ENCODE measurements at regions not wholly inside any gene's neighbourhood (a gene's known extent, or its start where the extent isn't known, plus 50 kb on each side); places are given as distances from the start of the nearest gene placed in this dataset.
A peak's percentile ranks its signal among the peaks of the same experiment; 100 is the strongest.
"Not testable (repeated sequence)": the region's sequence is repeated elsewhere in the genome, so short reads cannot be mapped to it uniquely, and the experiment has no call there.

DNA sequence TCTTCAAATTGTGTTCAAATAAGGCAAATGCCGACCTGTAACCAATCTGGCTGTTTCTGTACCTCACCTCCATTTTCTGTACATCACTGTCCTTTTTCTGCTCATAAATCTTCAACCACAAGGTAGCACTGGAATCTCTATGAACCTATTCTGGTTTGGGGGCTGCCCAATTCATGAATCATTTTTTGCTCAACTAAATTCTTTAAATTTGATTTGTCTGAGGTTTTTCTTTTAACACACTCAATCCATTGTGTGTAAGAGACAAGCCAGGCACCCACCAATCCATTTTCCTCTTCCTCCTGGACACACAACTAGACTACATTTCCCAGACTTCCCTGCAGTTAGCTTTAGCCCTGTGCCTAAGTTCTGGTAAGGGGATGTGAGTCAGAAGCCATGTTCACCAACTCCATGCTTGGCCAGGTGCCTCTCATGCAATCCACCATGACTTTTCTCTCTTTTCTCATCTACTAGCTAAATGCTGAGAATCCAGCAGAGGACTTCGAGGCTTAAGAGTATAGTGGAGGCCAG, 193.2 kb upstream of the KLF3 start:
- Histone ChIP-seq H3K9ac (ENCODE audit: insufficient read depth, low read depth, low read length) (no peak overlapping the region), H4K20me1 (ENCODE audit: insufficient read depth, low read length) (no peaks in the 10 kb centered on the region), H3K4me1 (ENCODE audit: insufficient read depth, low read length) (peaks cover 12% of the 10 kb centered on the region; the same call in 1 of the 2 replicates), H3K27me3 (ENCODE audit: control insufficient read depth in 1 of 2, insufficient read depth in 2 of 2, low read length in 2 of 2) (no peaks in the 10 kb centered on the region), H3K27ac (ENCODE audit: extremely low read length, insufficient read depth, low read length) (no peak overlapping the region), H2AFZ (ENCODE audit: low read length) (no peak overlapping the region), H3K4me2 (ENCODE audit: low read depth, low read length) (no peak overlapping the region), H3K9me3 (ENCODE audit: low read length) (peaks cover 16% of the 10 kb centered on the region), H3K79me2 (ENCODE audit: insufficient read depth, low read length) (no peaks in the 10 kb centered on the region), H3K4me3 (replicated peaks in 1 of 3; ENCODE audit: insufficient read depth in 1 of 3, low read depth in 2 of 3, low read length in 3 of 3) (no peak overlapping the region), H3K36me3 (replicated peaks in 1 of 2; ENCODE audit: control insufficient read depth in 1 of 2, insufficient read depth in 2 of 2, low read length in 2 of 2) (no peaks in the 10 kb centered on the region)
- intact Hi-C loops (cut with micrococcal nuclease; ENCODE audit: unreplicated experiment) (no loop called here), in situ Hi-C loops (cut with HindIII; ENCODE audit: extremely low pct_ligation_motif_present, low pct_unique_long_range_greater_than_20kb) (no loop called here)
- POLR2A ChIA-PET = no interaction called here
- no peak for FAIRE-seq
- no peak for DNase-seq (ENCODE audit: low spot score)
- 71% methylated on average over 2 of the region's 2 CpGs for WGBS (ENCODE audit: low lambda C conversion rate)
- CTCF ChIA-PET (ENCODE audit: low intra/inter-chr PET ratio, low total read pairs) = no interaction called here
- BruUV-seq (replicated peaks) = no TSS peak
- TF ChIP-seq THAP11 (CRISPR knock-in tag; IDR thresholded peaks at IDR 0.05) (peak; percentile 70), ZNF879 (CRISPR knock-in tag; IDR thresholded peaks at IDR 0.05) (no peak), GLI4 (CRISPR knock-in tag; IDR thresholded peaks at IDR 0.05; ENCODE audit: borderline replicate concordance) (no peak)
- TF ChIP-seq, protein P1, sequence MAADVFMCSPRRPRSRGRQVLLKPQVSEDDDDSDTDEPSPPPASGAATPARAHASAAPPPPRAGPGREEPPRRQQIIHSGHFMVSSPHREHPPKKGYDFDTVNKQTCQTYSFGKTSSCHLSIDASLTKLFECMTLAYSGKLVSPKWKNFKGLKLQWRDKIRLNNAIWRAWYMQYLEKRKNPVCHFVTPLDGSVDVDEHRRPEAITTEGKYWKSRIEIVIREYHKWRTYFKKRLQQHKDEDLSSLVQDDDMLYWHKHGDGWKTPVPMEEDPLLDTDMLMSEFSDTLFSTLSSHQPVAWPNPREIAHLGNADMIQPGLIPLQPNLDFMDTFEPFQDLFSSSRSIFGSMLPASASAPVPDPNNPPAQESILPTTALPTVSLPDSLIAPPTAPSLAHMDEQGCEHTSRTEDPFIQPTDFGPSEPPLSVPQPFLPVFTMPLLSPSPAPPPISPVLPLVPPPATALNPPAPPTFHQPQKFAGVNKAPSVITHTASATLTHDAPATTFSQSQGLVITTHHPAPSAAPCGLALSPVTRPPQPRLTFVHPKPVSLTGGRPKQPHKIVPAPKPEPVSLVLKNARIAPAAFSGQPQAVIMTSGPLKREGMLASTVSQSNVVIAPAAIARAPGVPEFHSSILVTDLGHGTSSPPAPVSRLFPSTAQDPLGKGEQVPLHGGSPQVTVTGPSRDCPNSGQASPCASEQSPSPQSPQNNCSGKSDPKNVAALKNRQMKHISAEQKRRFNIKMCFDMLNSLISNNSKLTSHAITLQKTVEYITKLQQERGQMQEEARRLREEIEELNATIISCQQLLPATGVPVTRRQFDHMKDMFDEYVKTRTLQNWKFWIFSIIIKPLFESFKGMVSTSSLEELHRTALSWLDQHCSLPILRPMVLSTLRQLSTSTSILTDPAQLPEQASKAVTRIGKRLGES (CRISPR knock-in tag; IDR thresholded peaks at IDR 0.05; ENCODE audit: borderline replicate concordance) = no peak
- no peak for ATAC-seq

GRCh38 chr4:38482696-38483095, 181.3 kb upstream of the KLF3 start:
- BruUV-seq (replicated peaks) = no TSS peak
- intact Hi-C loops (cut with micrococcal nuclease; ENCODE audit: unreplicated experiment) (no loop called here), in situ Hi-C loops (cut with HindIII; ENCODE audit: extremely low pct_ligation_motif_present, low pct_unique_long_range_greater_than_20kb) (no loop called here)
- ChIA-PET CTCF (ENCODE audit: low intra/inter-chr PET ratio, low total read pairs) (no interaction called here), POLR2A (no interaction called here)
- FAIRE-seq (no peak), ATAC-seq (no peak), DNase-seq (ENCODE audit: low spot score) (no peak)
- TF ChIP-seq RFX3 (CRISPR knock-in tag; IDR thresholded peaks at IDR 0.05) = no peak
- peak; percentile 48 for TF ChIP-seq ATF7 (IDR thresholded peaks at IDR 0.05)
- no peak for TF ChIP-seq ATF7 (CRISPR knock-in tag; IDR thresholded peaks at IDR 0.05)
- no peak overlapping the region for H3K27ac ChIP-seq (ENCODE audit: extremely low read length, insufficient read depth, low read length)
- H3K4me3 ChIP-seq (replicated peaks in 1 of 3; ENCODE audit: insufficient read depth in 1 of 3, low read depth in 2 of 3, low read length in 3 of 3) = no peak overlapping the region
- H4K20me1 ChIP-seq (ENCODE audit: insufficient read depth, low read length) = no peaks in the 10 kb centered on the region
- H3K36me3 ChIP-seq (replicated peaks in 1 of 2; ENCODE audit: control insufficient read depth in 1 of 2, insufficient read depth in 2 of 2, low read length in 2 of 2) = no peaks in the 10 kb centered on the region
- 93% methylated on average over 1 of the region's 1 CpG for WGBS (ENCODE audit: low lambda C conversion rate)
- H3K4me1 ChIP-seq (ENCODE audit: insufficient read depth, low read length) = no peaks in the 10 kb centered on the region
- H3K9ac ChIP-seq (ENCODE audit: insufficient read depth, low read depth, low read length) = no peak overlapping the region
- no peak overlapping the region for H3K4me2 ChIP-seq (ENCODE audit: low read depth, low read length)
- no peak overlapping the region for H2AFZ ChIP-seq (ENCODE audit: low read length)
- H3K79me2 ChIP-seq (ENCODE audit: insufficient read depth, low read length) = no peaks in the 10 kb centered on the region
- H3K9me3 ChIP-seq (ENCODE audit: low read length) = no peaks in the 10 kb centered on the region
- no peaks in the 10 kb centered on the region for H3K27me3 ChIP-seq (ENCODE audit: control insufficient read depth in 1 of 2, insufficient read depth in 2 of 2, low read length in 2 of 2)

DNA sequence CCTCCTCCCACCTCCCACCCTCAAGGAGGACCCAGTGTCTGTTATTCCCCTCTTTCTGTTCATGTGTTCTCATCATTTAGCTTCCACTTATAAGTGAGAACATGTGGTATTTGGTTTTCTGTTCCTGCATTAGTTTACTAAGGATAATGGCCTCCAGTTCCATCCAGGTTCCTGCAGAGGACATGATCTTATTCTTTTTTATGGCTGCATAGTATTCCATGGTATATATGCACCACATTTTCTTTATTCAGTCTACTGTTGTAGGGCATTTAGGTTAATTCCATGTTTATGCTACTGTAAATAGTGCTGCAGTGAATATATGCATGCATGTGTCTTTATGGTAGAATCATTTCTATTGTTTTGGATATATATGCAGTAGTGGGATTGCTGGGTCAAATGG, 180.4 kb upstream of the KLF3 start:
- H3K27ac ChIP-seq (ENCODE audit: extremely low read length, insufficient read depth, low read length); POLR2A ChIA-PET; H2AFZ ChIP-seq (ENCODE audit: low read length); in situ Hi-C loops (cut with HindIII; ENCODE audit: extremely low pct_ligation_motif_present, low pct_unique_long_range_greater_than_20kb); H3K4me3 ChIP-seq (replicated peaks in 1 of 3; ENCODE audit: insufficient read depth in 1 of 3, low read depth in 2 of 3, low read length in 3 of 3); H3K4me1 ChIP-seq (ENCODE audit: insufficient read depth, low read length); H3K9ac ChIP-seq (ENCODE audit: insufficient read depth, low read depth, low read length); H4K20me1 ChIP-seq (ENCODE audit: insufficient read depth, low read length); FAIRE-seq; intact Hi-C loops (cut with micrococcal nuclease; ENCODE audit: unreplicated experiment); CTCF ChIA-PET (ENCODE audit: low intra/inter-chr PET ratio, low total read pairs); BruUV-seq (replicated peaks); H3K79me2 ChIP-seq (ENCODE audit: insufficient read depth, low read length); DNase-seq (ENCODE audit: low spot score); H3K4me2 ChIP-seq (ENCODE audit: low read depth, low read length); ATAC-seq; H3K36me3 ChIP-seq (replicated peaks in 1 of 2; ENCODE audit: control insufficient read depth in 1 of 2, insufficient read depth in 2 of 2, low read length in 2 of 2); H3K27me3 ChIP-seq (ENCODE audit: control insufficient read depth in 1 of 2, insufficient read depth in 2 of 2, low read length in 2 of 2); H3K9me3 ChIP-seq (ENCODE audit: low read length): not testable (repeated sequence)
